UCSD-AML1 (cell line): ENCODE measurements at regions not wholly inside any gene's neighbourhood (a gene's known extent, or its start where the extent isn't known, plus 50 kb on each side); places are given as distances from the start of the nearest gene placed in this dataset.

ENCODE experiments used
- DNase-seq: peaks from one replicate; lab custom pipeline; 2025; ENCODE audit not compliant: unreplicated experiment; lab: John Stamatoyannopoulos, UW

GRCh38 chr20:7691647-7692269 is 248.5 kb downstream of the HAO1 start:
- no peak for DNase-seq

GRCh38 chr20:7692478-7692877 is 247.8 kb downstream of the HAO1 start:
- no peak for DNase-seq

- DNase-seq, result no peak
Measured at GRCh38 chr20:7693761-7694160, 246.5 kb downstream of the HAO1 start.

- no peak for DNase-seq
Measured at GRCh38 chr20:7695051-7695495, 245.2 kb downstream of the HAO1 start.

- DNase-seq, result no peak
Measured at GRCh38 chr20:7695635-7696034, 244.6 kb downstream of the HAO1 start.

GRCh38 chr20:7696311-7696710 is 243.9 kb downstream of the HAO1 start:
- DNase-seq, result no peak

GRCh38 chr20:7702141-7702540 is 238.1 kb downstream of the HAO1 start:
- no peak for DNase-seq

GRCh38 chr20:7703551-7703961 is 236.7 kb downstream of the HAO1 start:
- no peak for DNase-seq

- no peak for DNase-seq
Measured at GRCh38 chr20:7703996-7704395, 236.3 kb downstream of the HAO1 start.

- DNase-seq, result no peak
Measured at GRCh38 chr20:7708112-7708511, 232.1 kb downstream of the HAO1 start.

- DNase-seq, result no peak
Measured at GRCh38 chr20:7708782-7709181, 231.5 kb downstream of the HAO1 start.

GRCh38 chr20:7710440-7710839 is 229.8 kb downstream of the HAO1 start:
- DNase-seq, result no peak

GRCh38 chr20:7712661-7713060 is 227.6 kb downstream of the HAO1 start:
- DNase-seq, result no peak

- DNase-seq, result no peak
Measured at GRCh38 chr20:7714549-7714948, 225.7 kb downstream of the HAO1 start.

- DNase-seq, result no peak
Measured at GRCh38 chr20:7716286-7716972, 223.8 kb downstream of the HAO1 start.

GRCh38 chr20:7722564-7722963 is 217.7 kb downstream of the HAO1 start:
- DNase-seq, result no peak

- DNase-seq, result no peak
Measured at GRCh38 chr20:7723284-7723683, 217.0 kb downstream of the HAO1 start.

GRCh38 chr20:7728338-7728737 is 211.9 kb downstream of the HAO1 start:
- no peak for DNase-seq

- no peak for DNase-seq
Measured at GRCh38 chr20:7734216-7734615, 206.0 kb downstream of the HAO1 start.

GRCh38 chr20:7736336-7736735 is 203.9 kb downstream of the HAO1 start:
- no peak for DNase-seq

GRCh38 chr20:7741866-7742265 is 198.4 kb downstream of the HAO1 start:
- no peak for DNase-seq

- no peak for DNase-seq
Measured at GRCh38 chr20:7742479-7742878, 197.8 kb downstream of the HAO1 start.

GRCh38 chr20:7744411-7744810 is 195.8 kb downstream of the HAO1 start:
- DNase-seq, result no peak
